K562 (cell line): ENCODE measurements at regions not wholly inside any gene's neighbourhood (a gene's known extent, or its start where the extent isn't known, plus 50 kb on each side); places are given as distances from the start of the nearest gene placed in this dataset.

Experiments used
- ATAC-seq: fragments of 200-7000 bp; cut with Tn5 transposase; 3 replicates; pipeline ENCODE4 v1.9.1; 2020; ENCODE audit warnings: moderate library complexity
- BruUV-seq: library from RNA; stranded (reverse); fragments of 400-500 nt; replicated peaks from 2 replicates; lab custom pipeline; 2021; lab: Mats Ljungman, UMichigan
- CTCF ChIA-PET: fragments of 300-600 bp; formaldehyde crosslinking; extraction: SDS; loops from one replicate; lab custom pipeline; 2021; ENCODE audit warnings: low intra/inter-chr PET ratio; lab: Yijun Ruan, JAX
- POLR2A ChIA-PET: fragments of 300-600, 350-650 bp; sonication (Branson Sonifier 250); formaldehyde crosslinking; extraction: SDS; loops from one replicate; lab custom pipeline; 2021; ENCODE audit warnings: antibody characterized with exemption, inconsistent platforms; lab: Yijun Ruan, JAX
- DNase-seq, 4 experiments: peaks; one replicate each; pipeline versions ENCODE4 v3.0.0 to v3.0.0-alpha.2; 2011 to 2018; ENCODE audit warnings: low spot score in 3 of 4, mixed read lengths in 3 of 4; ENCODE audit errors: extremely low read depth in 1 of 4
- FAIRE-seq: peaks from 2 replicates; lab custom pipeline; 2011; peaks lifted over from hg19 to GRCh38; lab: Jason Lieb, UNC
- H2AFZ ChIP-seq: 2 replicates; pipeline ENCODE4 v1.6.0; 2011; ENCODE audit warnings: low read depth, low read length, control low read depth, inconsistent platforms
- H3K27ac ChIP-seq: fragments of 200-600 bp; 3 replicates; pipeline ENCODE4 v1.8.0; 2011; ENCODE audit warnings: low read depth, mild to moderate bottlenecking, control low read depth, inconsistent platforms, low read length, moderate library complexity, mixed read lengths; ENCODE audit errors: extremely low read depth
- H3K27me3 ChIP-seq, 2 experiments: fragments of 300-600 bp in 1 of 2; 2 replicates in 1 of 2; 3 replicates in 1 of 2; pipeline versions ENCODE4 v1.6.0 to v1.8.0; 2011; ENCODE audit warnings: inconsistent platforms in 2 of 2, low read length in 2 of 2, mild to moderate bottlenecking in 1 of 2, mixed read lengths in 1 of 2, moderate library complexity in 1 of 2; ENCODE audit not compliant: control insufficient read depth in 2 of 2, insufficient read depth in 2 of 2
- H3K36me3 ChIP-seq: fragments of 300-600 bp; 3 replicates; pipeline ENCODE4 v1.8.0; 2011; ENCODE audit warnings: mild to moderate bottlenecking, low read length, inconsistent platforms; ENCODE audit not compliant: control insufficient read depth, insufficient read depth
- H3K4me1 ChIP-seq, 2 experiments: fragments of 200-600 bp in 1 of 2; replicated peaks in 1 of 2; 2 replicates in 1 of 2; 3 replicates in 1 of 2; pipeline versions ENCODE4 v1.5.1 to v1.8.0; 2011; ENCODE audit warnings: inconsistent platforms in 2 of 2, low read length in 2 of 2, mild to moderate bottlenecking in 1 of 2, mixed read lengths in 1 of 2, moderate library complexity in 1 of 2; ENCODE audit not compliant: control insufficient read depth in 2 of 2, insufficient read depth in 2 of 2
- H3K4me2 ChIP-seq: 2 replicates; pipeline ENCODE4 v1.6.1; 2011; ENCODE audit warnings: low read length, control low read depth, inconsistent platforms, mixed read lengths; ENCODE audit not compliant: insufficient read depth
- H3K4me3 ChIP-seq: fragments of 200-600 bp; sonication (generic), shearing (Covaris generic); 2 replicates; pipeline ENCODE4 v1.5.1; 2016; ENCODE audit warnings: control low read depth, inconsistent platforms
- H3K79me2 ChIP-seq: fragments of 200-600 bp; 3 replicates; pipeline ENCODE4 v1.8.0; 2011; ENCODE audit warnings: low read length, inconsistent platforms; ENCODE audit not compliant: control insufficient read depth, insufficient read depth
- H3K9ac ChIP-seq, 2 experiments: 2 replicates each; pipeline versions ENCODE4 v1.6.0 to v1.6.1; 2011; ENCODE audit warnings: low read depth in 2 of 2, low read length in 2 of 2, control low read depth in 1 of 2, inconsistent platforms in 1 of 2, mild to moderate bottlenecking in 1 of 2, mixed read lengths in 1 of 2; ENCODE audit not compliant: insufficient read depth in 1 of 2
- H3K9me1 ChIP-seq: one replicate; pipeline ENCODE4 v1.6.0; 2011; ENCODE audit warnings: inconsistent platforms, mild to moderate bottlenecking, low read length, moderate library complexity; ENCODE audit not compliant: control insufficient read depth, insufficient read depth
- H3K9me3 ChIP-seq: replicated peaks from 2 replicates; pipeline ENCODE4 v1.5.1; 2011; ENCODE audit warnings: low read depth, low read length, inconsistent platforms; ENCODE audit not compliant: control insufficient read depth, insufficient read depth
- H4K20me1 ChIP-seq: replicated peaks from 2 replicates; pipeline ENCODE4 v1.6.1; 2011; ENCODE audit warnings: low read length, inconsistent platforms, mixed read lengths; ENCODE audit not compliant: control insufficient read depth, insufficient read depth
- CBX2 ChIP-seq: fragments of 200-600 bp; sonication (generic); IDR thresholded peaks from one replicate; pipeline ENCODE4 v1.6.1; 2012; ENCODE audit warnings: mild to moderate bottlenecking, low read length, inconsistent platforms; ENCODE audit not compliant: insufficient read depth, poor library complexity, severe bottlenecking
- CTCFL ChIP-seq: IDR thresholded peaks from 2 replicates; pipeline ENCODE4 v1.6.1; 2011; ENCODE audit warnings: borderline replicate concordance, low read depth, mild to moderate bottlenecking, moderate library complexity, low read length; ENCODE audit not compliant: insufficient read depth, poor library complexity, severe bottlenecking
- HDAC8 ChIP-seq: fragments of 450-650 bp; IDR thresholded peaks from 2 replicates; pipeline ENCODE4 v1.6.1; 2016; ENCODE audit warnings: mild to moderate bottlenecking, missing genetic modification characterization, moderate library complexity, missing compliant biosample characterization
- KDM4B ChIP-seq, 2 experiments: fragments of 450-650 bp in 1 of 2; sonication (generic) in 1 of 2; IDR thresholded peaks; 2 replicates each; pipeline ENCODE4 v1.6.1; 2016 to 2017; ENCODE audit warnings: borderline replicate concordance in 2 of 2, antibody characterized with exemption in 1 of 2, low read depth in 1 of 2, mild to moderate bottlenecking in 1 of 2
- KLF13 ChIP-seq: fragments of 450-650 bp; IDR thresholded peaks from 2 replicates; pipeline ENCODE4 v1.6.1; 2016; ENCODE audit warnings: missing genetic modification characterization, low read depth, mild to moderate bottlenecking, missing compliant biosample characterization, moderate library complexity, borderline replicate concordance
- L3MBTL2 ChIP-seq: fragments of 450-650 bp; IDR thresholded peaks from 2 replicates; pipeline ENCODE4 v1.6.1; 2016; ENCODE audit warnings: mild to moderate bottlenecking, moderate library complexity
- SNIP1 ChIP-seq: fragments of 450-650 bp; IDR thresholded peaks from 2 replicates; pipeline ENCODE4 v1.7.1; 2017; ENCODE audit warnings: low read depth, mild to moderate bottlenecking
- ZNF696 ChIP-seq: fragments of 250-450 bp; sonication (Bioruptor Pico); conservative IDR thresholded peaks from 2 replicates; pipeline ENCODE4 v1.4.0; 2020; ENCODE audit warnings: mild to moderate bottlenecking, moderate library complexity
- WGBS: fragments of 100-300 bp; shearing (Covaris generic); methylation state at CpG from one replicate; pipeline ENCODE4 v1.1.6; 2016; ENCODE audit warnings: low coverage, mixed read lengths; ENCODE audit not compliant: insufficient coverage; ENCODE audit errors: missing lambda C conversion rate; 5-methylcytosine and 5-hydroxymethylcytosine counted together
- in situ Hi-C: fragments of 300-500 bp; cut with MboI; formaldehyde crosslinking; loops from 4 replicates; pipeline ENCODE4 v1.15.0; 2018; ENCODE audit warnings: inconsistent platforms, mixed read lengths
- intact Hi-C: fragments of 100-400 bp; cut with micrococcal nuclease; formaldehyde crosslinking; loops from 2 replicates; pipeline ENCODE4 v1.14.2; 2022
- TF ChIP-seq, protein P1 (sequence below): fragments of 200-800 bp; sonication (Bioruptor generic); IDR thresholded peaks from 2 replicates; pipeline ENCODE4 v1.6.1; 2016; ENCODE audit warnings: missing genetic modification characterization, missing compliant biosample characterization
- TF ChIP-seq, protein P2 (sequence below): fragments of 450-650 bp; formaldehyde crosslinking; IDR thresholded peaks from 2 replicates; pipeline ENCODE4 v1.4.0; 2022; ENCODE audit warnings: missing genetic modification characterization

GRCh38 chr10:78305311-78305710, 271.6 kb downstream of the RPS24 start (continued):
- TF ChIP-seq, protein P1, sequence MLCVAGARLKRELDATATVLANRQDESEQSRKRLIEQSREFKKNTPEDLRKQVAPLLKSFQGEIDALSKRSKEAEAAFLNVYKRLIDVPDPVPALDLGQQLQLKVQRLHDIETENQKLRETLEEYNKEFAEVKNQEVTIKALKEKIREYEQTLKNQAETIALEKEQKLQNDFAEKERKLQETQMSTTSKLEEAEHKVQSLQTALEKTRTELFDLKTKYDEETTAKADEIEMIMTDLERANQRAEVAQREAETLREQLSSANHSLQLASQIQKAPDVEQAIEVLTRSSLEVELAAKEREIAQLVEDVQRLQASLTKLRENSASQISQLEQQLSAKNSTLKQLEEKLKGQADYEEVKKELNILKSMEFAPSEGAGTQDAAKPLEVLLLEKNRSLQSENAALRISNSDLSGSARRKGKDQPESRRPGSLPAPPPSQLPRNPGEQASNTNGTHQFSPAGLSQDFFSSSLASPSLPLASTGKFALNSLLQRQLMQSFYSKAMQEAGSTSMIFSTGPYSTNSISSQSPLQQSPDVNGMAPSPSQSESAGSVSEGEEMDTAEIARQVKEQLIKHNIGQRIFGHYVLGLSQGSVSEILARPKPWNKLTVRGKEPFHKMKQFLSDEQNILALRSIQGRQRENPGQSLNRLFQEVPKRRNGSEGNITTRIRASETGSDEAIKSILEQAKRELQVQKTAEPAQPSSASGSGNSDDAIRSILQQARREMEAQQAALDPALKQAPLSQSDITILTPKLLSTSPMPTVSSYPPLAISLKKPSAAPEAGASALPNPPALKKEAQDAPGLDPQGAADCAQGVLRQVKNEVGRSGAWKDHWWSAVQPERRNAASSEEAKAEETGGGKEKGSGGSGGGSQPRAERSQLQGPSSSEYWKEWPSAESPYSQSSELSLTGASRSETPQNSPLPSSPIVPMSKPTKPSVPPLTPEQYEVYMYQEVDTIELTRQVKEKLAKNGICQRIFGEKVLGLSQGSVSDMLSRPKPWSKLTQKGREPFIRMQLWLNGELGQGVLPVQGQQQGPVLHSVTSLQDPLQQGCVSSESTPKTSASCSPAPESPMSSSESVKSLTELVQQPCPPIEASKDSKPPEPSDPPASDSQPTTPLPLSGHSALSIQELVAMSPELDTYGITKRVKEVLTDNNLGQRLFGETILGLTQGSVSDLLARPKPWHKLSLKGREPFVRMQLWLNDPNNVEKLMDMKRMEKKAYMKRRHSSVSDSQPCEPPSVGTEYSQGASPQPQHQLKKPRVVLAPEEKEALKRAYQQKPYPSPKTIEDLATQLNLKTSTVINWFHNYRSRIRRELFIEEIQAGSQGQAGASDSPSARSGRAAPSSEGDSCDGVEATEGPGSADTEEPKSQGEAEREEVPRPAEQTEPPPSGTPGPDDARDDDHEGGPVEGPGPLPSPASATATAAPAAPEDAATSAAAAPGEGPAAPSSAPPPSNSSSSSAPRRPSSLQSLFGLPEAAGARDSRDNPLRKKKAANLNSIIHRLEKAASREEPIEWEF (CRISPR knock-in tag): no peak
- TF ChIP-seq, protein P2, sequence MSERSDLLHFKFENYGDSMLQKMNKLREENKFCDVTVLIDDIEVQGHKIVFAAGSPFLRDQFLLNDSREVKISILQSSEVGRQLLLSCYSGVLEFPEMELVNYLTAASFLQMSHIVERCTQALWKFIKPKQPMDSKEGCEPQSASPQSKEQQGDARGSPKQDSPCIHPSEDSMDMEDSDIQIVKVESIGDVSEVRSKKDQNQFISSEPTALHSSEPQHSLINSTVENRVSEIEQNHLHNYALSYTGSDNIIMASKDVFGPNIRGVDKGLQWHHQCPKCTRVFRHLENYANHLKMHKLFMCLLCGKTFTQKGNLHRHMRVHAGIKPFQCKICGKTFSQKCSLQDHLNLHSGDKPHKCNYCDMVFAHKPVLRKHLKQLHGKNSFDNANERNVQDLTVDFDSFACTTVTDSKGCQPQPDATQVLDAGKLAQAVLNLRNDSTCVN (CRISPR knock-in tag): no peak

DNA sequence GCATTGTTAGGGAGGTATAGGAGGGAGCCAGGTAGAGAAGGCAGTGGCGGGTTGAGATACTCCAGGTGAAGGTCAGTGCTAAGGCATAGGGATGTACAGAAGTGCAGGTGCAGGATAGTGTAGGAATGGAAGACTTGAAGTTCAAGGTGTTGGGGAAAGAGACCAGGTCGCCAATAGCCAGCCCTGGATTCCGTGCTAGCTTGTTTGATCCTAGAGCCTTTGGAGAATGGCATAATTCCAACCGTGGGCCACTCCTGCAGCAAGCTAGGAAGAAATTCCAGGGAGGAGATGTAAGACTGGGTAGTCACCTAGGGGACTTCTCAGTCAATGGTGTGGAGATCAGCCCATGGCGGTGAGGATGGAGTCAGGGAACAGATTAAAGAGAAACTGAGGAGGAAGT, 272.7 kb downstream of the RPS24 start:
- Histone ChIP-seq H3K9me3 (no peaks in the 10 kb centered on the region), H3K27ac (no peak overlapping the region), H3K27me3 (peaks cover 12 to 36% of the 10 kb centered on the region in 2 experiments; a peak in 4 of 5 replicates), H3K9me1 (no peaks in the 10 kb centered on the region), H3K4me3 (no peak overlapping the region), H3K4me2 (no peak overlapping the region), H3K79me2 (no peaks in the 10 kb centered on the region), H3K9ac (no peak overlapping the region), H2AFZ (no peak overlapping the region), H4K20me1 (no peaks in the 10 kb centered on the region), H3K36me3 (no peaks in the 10 kb centered on the region), H3K4me1 (peaks cover 5 to 13% of the 10 kb centered on the region in 2 experiments; a peak in 4 of 5 replicates)
- CTCF ChIA-PET: interaction anchor here (0.7 kb wide), 1 partner anchor 94 kb away, joined by 3 read pairs; no protein-coding TSS in a partner anchor
- ATAC-seq (no peak), DNase-seq (no peak), FAIRE-seq (no peak)
- in situ Hi-C loops: no loop called here
- no TSS peak for BruUV-seq
- WGBS: 0% methylated on average over 5 of the region's 5 CpGs
- POLR2A ChIA-PET: no interaction called here
- intact Hi-C loops: loop anchor here (10.0 kb wide), 2 partner anchors 348 to 888 kb away; no protein-coding TSS in a partner anchor
- TF ChIP-seq CTCFL: no peak
- TF ChIP-seq HDAC8 (tag): no peak
- no peak for TF ChIP-seq SNIP1
- no peak for TF ChIP-seq CBX2
- no peak for TF ChIP-seq L3MBTL2
- no peak for TF ChIP-seq KLF13 (tag)
- no peak for TF ChIP-seq ZNF696 (CRISPR knock-in tag)
- no peak for TF ChIP-seq KDM4B (IDR thresholded peaks at IDR 0.05; ENCODE audit: borderline replicate concordance in 2 of 2, low read depth in 1 of 2)
